HEK293 (cell line): ENCODE measurements at regions not wholly inside any gene's neighbourhood (a gene's known extent, or its start where the extent isn't known, plus 50 kb on each side); places are given as distances from the start of the nearest gene placed in this dataset.

Experiments
- CTCF ChIA-PET: fragments of 350-600 bp; formaldehyde crosslinking; extraction: SDS; loops from one replicate; lab custom pipeline; 2021; ENCODE audit warnings: antibody characterized with exemption; lab: Yijun Ruan, JAX
- POLR2A ChIA-PET: fragments of 300-600 bp; formaldehyde crosslinking; extraction: SDS; loops from one replicate; lab custom pipeline; 2020; ENCODE audit warnings: antibody characterized with exemption, inconsistent platforms; lab: Yijun Ruan, JAX
- H3K27ac ChIP-seq: fragments of 200-500 bp; sonication (Bioruptor generic); 2 replicates; pipeline ENCODE4 v1.5.1; 2014; ENCODE audit warnings: low read depth, low read length, control low read depth, inconsistent platforms; ENCODE audit errors: extremely low read depth
- H3K36me3 ChIP-seq, 2 experiments: fragments of 200-500 bp in 1 of 2; sonication (Bioruptor generic) in 1 of 2; 1 replicate in 1 of 2; 2 replicates in 1 of 2; pipeline ENCODE4 v1.5.1; 2014 to 2017; ENCODE audit warnings: inconsistent platforms in 2 of 2, low read length in 2 of 2; ENCODE audit not compliant: control insufficient read depth in 2 of 2, insufficient read depth in 1 of 2
- H3K4me1 ChIP-seq: fragments of 200-500 bp; sonication (Bioruptor generic); 2 replicates; pipeline ENCODE4 v1.5.1; 2014; ENCODE audit warnings: mild to moderate bottlenecking, low read length, inconsistent platforms; ENCODE audit not compliant: control insufficient read depth, insufficient read depth
- H3K4me3 ChIP-seq: 2 replicates; pipeline ENCODE4 v1.5.1; 2011; ENCODE audit warnings: low read depth, mild to moderate bottlenecking, control low read depth, low read length, moderate library complexity
- H3K9me3 ChIP-seq: fragments of 200-500 bp; sonication (Bioruptor generic); 2 replicates; pipeline ENCODE4 v1.5.1; 2014; ENCODE audit warnings: low read depth, low read length, inconsistent platforms; ENCODE audit not compliant: control insufficient read depth, insufficient read depth
- BCL11B ChIP-seq: fragments of 450-650 bp; formaldehyde crosslinking; IDR thresholded peaks from 2 replicates; pipeline ENCODE4 v1.5.1; 2016; ENCODE audit warnings: low read depth, missing biosample characterization, missing genetic modification characterization
- GLIS2 ChIP-seq: fragments of 450-650 bp; formaldehyde crosslinking; IDR thresholded peaks from 2 replicates; pipeline ENCODE4 v1.5.1; 2016; ENCODE audit warnings: missing biosample characterization, missing genetic modification characterization
- HOXA7 ChIP-seq: sonication (generic); formaldehyde crosslinking; IDR thresholded peaks from 2 replicates; pipeline ENCODE4 v1.8.1; 2022; ENCODE audit warnings: missing genetic modification reagents, borderline replicate concordance
- KLF1 ChIP-seq: fragments of 450-650 bp; formaldehyde crosslinking; IDR thresholded peaks from 2 replicates; pipeline ENCODE4 v1.5.1; 2016; ENCODE audit warnings: missing biosample characterization, missing genetic modification characterization
- KLF17 ChIP-seq: fragments of 450-650 bp; formaldehyde crosslinking; IDR thresholded peaks from 2 replicates; pipeline ENCODE4 v1.5.1; 2016; ENCODE audit warnings: missing biosample characterization, missing genetic modification characterization
- KLF8 ChIP-seq: fragments of 450-650 bp; formaldehyde crosslinking; IDR thresholded peaks from 2 replicates; pipeline ENCODE4 v1.5.1; 2016; ENCODE audit warnings: missing biosample characterization, missing genetic modification characterization
- MZF1 ChIP-seq: fragments of 450-650 bp; formaldehyde crosslinking; IDR thresholded peaks from 2 replicates; pipeline ENCODE4 v1.5.1; 2017; ENCODE audit warnings: missing biosample characterization, missing genetic modification characterization, borderline replicate concordance
- OSR2 ChIP-seq: fragments of 450-650 bp; formaldehyde crosslinking; IDR thresholded peaks from 2 replicates; pipeline ENCODE4 v1.5.1; 2016; ENCODE audit warnings: missing biosample characterization, missing genetic modification characterization
- TRIM28 ChIP-seq: IDR thresholded peaks from 2 replicates; pipeline ENCODE4 v1.6.1; 2011; ENCODE audit warnings: low read length, control low read depth, borderline replicate concordance
- ZNF146 ChIP-seq: fragments of 450-650 bp; formaldehyde crosslinking; IDR thresholded peaks from 2 replicates; pipeline ENCODE4 v1.5.1; 2016; ENCODE audit warnings: missing biosample characterization, missing genetic modification characterization
- ZNF157 ChIP-seq: fragments of 450-650 bp; formaldehyde crosslinking; IDR thresholded peaks from 2 replicates; pipeline ENCODE4 v1.5.1; 2016; ENCODE audit warnings: missing biosample characterization, missing genetic modification characterization
- ZNF211 ChIP-seq: fragments of 450-650 bp; formaldehyde crosslinking; IDR thresholded peaks from 2 replicates; pipeline ENCODE4 v1.5.1; 2016; ENCODE audit warnings: low read depth, missing biosample characterization, missing genetic modification characterization
- ZNF214 ChIP-seq: fragments of 450-650 bp; formaldehyde crosslinking; IDR thresholded peaks from 2 replicates; pipeline ENCODE4 v1.5.1; 2017; ENCODE audit warnings: missing biosample characterization, mild to moderate bottlenecking, missing genetic modification characterization, borderline replicate concordance
- ZNF221 ChIP-seq: fragments of 450-650 bp; formaldehyde crosslinking; IDR thresholded peaks from 2 replicates; pipeline ENCODE4 v1.5.1; 2017; ENCODE audit warnings: missing biosample characterization, missing genetic modification characterization, borderline replicate concordance
- ZNF274 ChIP-seq, 2 experiments: fragments of 200-500 bp in 1 of 2; fragments of 450-650 bp in 1 of 2; sonication (Bioruptor generic) in 1 of 2; formaldehyde crosslinking in 1 of 2; IDR thresholded peaks; 2 replicates each; pipeline versions ENCODE4 v1.5.1 to v1.6.1; 2014 to 2016; ENCODE audit warnings: borderline replicate concordance in 1 of 2, inconsistent platforms in 1 of 2, low read length in 1 of 2, missing biosample characterization in 1 of 2, missing genetic modification characterization in 1 of 2
- ZNF341 ChIP-seq: fragments of 450-650 bp; formaldehyde crosslinking; IDR thresholded peaks from 2 replicates; pipeline ENCODE4; 2016; ENCODE audit warnings: low read depth, missing biosample characterization, missing genetic modification characterization
- ZNF362 ChIP-seq: fragments of 450-650 bp; formaldehyde crosslinking; IDR thresholded peaks from 2 replicates; pipeline ENCODE4 v1.5.1; 2016; ENCODE audit warnings: missing biosample characterization, missing genetic modification characterization
- ZNF423 ChIP-seq: fragments of 450-650 bp; formaldehyde crosslinking; IDR thresholded peaks from 2 replicates; pipeline ENCODE4 v1.5.1; 2016; ENCODE audit warnings: missing biosample characterization, missing genetic modification characterization
- ZNF426 ChIP-seq: fragments of 450-650 bp; formaldehyde crosslinking; IDR thresholded peaks from 2 replicates; pipeline ENCODE4 v1.5.1; 2017; ENCODE audit warnings: missing biosample characterization, missing genetic modification characterization, mild to moderate bottlenecking, inconsistent platforms, moderate library complexity
- ZNF548 ChIP-seq: fragments of 450-650 bp; formaldehyde crosslinking; IDR thresholded peaks from 2 replicates; pipeline ENCODE4 v1.5.1; 2016; ENCODE audit warnings: missing biosample characterization, missing genetic modification characterization
- ZNF555 ChIP-seq: fragments of 450-650 bp; formaldehyde crosslinking; conservative IDR thresholded peaks from 2 replicates; pipeline ENCODE4 v1.5.1; 2017; ENCODE audit warnings: missing biosample characterization, mild to moderate bottlenecking, missing genetic modification characterization, inconsistent platforms
- ZNF658 ChIP-seq: fragments of 450-650 bp; formaldehyde crosslinking; IDR thresholded peaks from 2 replicates; pipeline ENCODE4; 2016; ENCODE audit warnings: missing biosample characterization, missing genetic modification characterization
- ZNF660 ChIP-seq: fragments of 450-650 bp; IDR thresholded peaks from 2 replicates; pipeline ENCODE4 v1.5.1; 2018; ENCODE audit warnings: missing biosample characterization, mild to moderate bottlenecking, missing genetic modification characterization
- ZNF664 ChIP-seq: fragments of 450-650 bp; formaldehyde crosslinking; IDR thresholded peaks from 2 replicates; pipeline ENCODE4 v1.5.1; 2016; ENCODE audit warnings: missing biosample characterization, missing genetic modification characterization
- ZNF677 ChIP-seq: fragments of 450-650 bp; IDR thresholded peaks from 2 replicates; pipeline ENCODE4 v1.5.0; 2018; ENCODE audit warnings: missing biosample characterization, mild to moderate bottlenecking, missing genetic modification characterization, moderate library complexity
- ZNF747 ChIP-seq: fragments of 450-650 bp; formaldehyde crosslinking; IDR thresholded peaks from 2 replicates; pipeline ENCODE4 v1.5.1; 2016; ENCODE audit warnings: missing biosample characterization, missing genetic modification characterization
- ZNF785 ChIP-seq: fragments of 450-650 bp; formaldehyde crosslinking; IDR thresholded peaks from 2 replicates; pipeline ENCODE4 v1.5.1; 2016; ENCODE audit warnings: missing biosample characterization, missing genetic modification characterization
- ZNF837 ChIP-seq: fragments of 450-650 bp; formaldehyde crosslinking; IDR thresholded peaks from 2 replicates; pipeline ENCODE4 v1.5.1; 2016; ENCODE audit warnings: missing biosample characterization, missing genetic modification characterization
- TF ChIP-seq, protein P1 (sequence below): fragments of 450-650 bp; formaldehyde crosslinking; IDR thresholded peaks from 2 replicates; pipeline ENCODE4 v1.5.1; 2016; ENCODE audit warnings: missing biosample characterization, missing genetic modification characterization
- TF ChIP-seq, protein P2 (sequence below): fragments of 450-650 bp; IDR thresholded peaks from 2 replicates; pipeline ENCODE4 v1.5.1; 2018; ENCODE audit warnings: missing biosample characterization, missing genetic modification characterization

GRCh38 chr12:125583071-125583470 lies 517.8 kb downstream of the AACS start:
- no peaks in the 10 kb centered on the region for H3K4me1 ChIP-seq
- TF ChIP-seq ZNF664 (no peak), ZNF157 (tag by site-specific recombination) (no peak), MZF1 (tag by site-specific recombination) (no peak), ZNF423 (tag by site-specific recombination) (no peak), KLF8 (tag by site-specific recombination) (no peak), BCL11B (tag by site-specific recombination) (no peak), ZNF211 (no peak), ZNF426 (no peak), ZNF660 (tag by site-specific recombination) (no peak), ZNF658 (tag by site-specific recombination) (no peak), OSR2 (tag by site-specific recombination) (no peak), ZNF214 (tag by site-specific recombination) (no peak), ZNF677 (no peak), ZNF555 (tag by site-specific recombination) (no peak), ZNF274 (IDR thresholded peaks at IDR 0.05; ENCODE audit: low read length) (no peak), ZNF274 (tag by site-specific recombination; IDR thresholded peaks at IDR 0.05; ENCODE audit: borderline replicate concordance) (no peak)
- TF ChIP-seq, protein P1, sequence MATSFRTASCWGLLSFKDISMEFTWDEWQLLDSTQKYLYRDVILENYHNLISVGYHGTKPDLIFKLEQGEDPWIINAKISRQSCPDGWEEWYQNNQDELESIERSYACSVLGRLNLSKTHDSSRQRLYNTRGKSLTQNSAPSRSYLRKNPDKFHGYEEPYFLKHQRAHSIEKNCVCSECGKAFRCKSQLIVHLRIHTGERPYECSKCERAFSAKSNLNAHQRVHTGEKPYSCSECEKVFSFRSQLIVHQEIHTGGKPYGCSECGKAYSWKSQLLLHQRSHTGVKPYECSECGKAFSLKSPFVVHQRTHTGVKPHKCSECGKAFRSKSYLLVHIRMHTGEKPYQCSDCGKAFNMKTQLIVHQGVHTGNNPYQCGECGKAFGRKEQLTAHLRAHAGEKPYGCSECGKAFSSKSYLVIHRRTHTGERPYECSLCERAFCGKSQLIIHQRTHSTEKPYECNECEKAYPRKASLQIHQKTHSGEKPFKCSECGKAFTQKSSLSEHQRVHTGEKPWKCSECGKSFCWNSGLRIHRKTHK (tag by site-specific recombination): no peak
- TF ChIP-seq, protein P2, sequence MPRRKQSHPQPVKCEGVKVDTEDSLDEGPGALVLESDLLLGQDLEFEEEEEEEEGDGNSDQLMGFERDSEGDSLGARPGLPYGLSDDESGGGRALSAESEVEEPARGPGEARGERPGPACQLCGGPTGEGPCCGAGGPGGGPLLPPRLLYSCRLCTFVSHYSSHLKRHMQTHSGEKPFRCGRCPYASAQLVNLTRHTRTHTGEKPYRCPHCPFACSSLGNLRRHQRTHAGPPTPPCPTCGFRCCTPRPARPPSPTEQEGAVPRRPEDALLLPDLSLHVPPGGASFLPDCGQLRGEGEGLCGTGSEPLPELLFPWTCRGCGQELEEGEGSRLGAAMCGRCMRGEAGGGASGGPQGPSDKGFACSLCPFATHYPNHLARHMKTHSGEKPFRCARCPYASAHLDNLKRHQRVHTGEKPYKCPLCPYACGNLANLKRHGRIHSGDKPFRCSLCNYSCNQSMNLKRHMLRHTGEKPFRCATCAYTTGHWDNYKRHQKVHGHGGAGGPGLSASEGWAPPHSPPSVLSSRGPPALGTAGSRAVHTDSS (tag by site-specific recombination): no peak
- CTCF ChIA-PET: no interaction called here
- H3K9me3 ChIP-seq: no peaks in the 10 kb centered on the region
- POLR2A ChIA-PET: no interaction called here
- H3K27ac ChIP-seq: no peak overlapping the region
- H3K36me3 ChIP-seq: no peaks in the 10 kb centered on the region
- H3K4me3 ChIP-seq: no peak overlapping the region

DNA sequence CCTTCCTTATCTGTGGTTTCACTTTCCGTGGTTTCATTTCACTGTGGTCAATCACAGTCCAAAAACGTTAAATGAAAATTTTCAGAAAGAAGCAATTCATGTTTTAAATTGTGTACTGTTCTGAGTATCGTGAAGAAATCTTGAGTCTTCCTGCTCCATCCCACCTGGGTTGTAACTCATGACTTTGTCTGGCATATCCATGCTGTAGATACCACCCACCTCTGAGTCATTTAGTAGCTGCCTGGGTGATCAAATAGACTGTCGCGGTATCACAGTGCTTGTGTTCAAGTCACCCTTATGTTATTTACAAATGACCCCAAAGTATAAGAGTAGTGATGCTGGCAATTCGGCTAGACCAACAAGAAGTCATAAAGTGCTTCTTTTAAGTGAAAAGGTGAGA lies 521.2 kb downstream of the AACS start:
- no peak for TF ChIP-seq ZNF221 (tag by site-specific recombination)
- no peak for TF ChIP-seq KLF17
- no peak for TF ChIP-seq ZNF555 (tag by site-specific recombination)
- TF ChIP-seq KLF1: no peak
- no peak for TF ChIP-seq ZNF837 (tag by site-specific recombination)
- TF ChIP-seq HOXA7 (CRISPR knock-in tag): no peak
- TF ChIP-seq ZNF548 (tag by site-specific recombination): no peak
- TF ChIP-seq TRIM28: no peak
- TF ChIP-seq ZNF362 (tag by site-specific recombination): no peak
- TF ChIP-seq ZNF146 (tag by site-specific recombination): no peak
- no peak for TF ChIP-seq GLIS2 (tag by site-specific recombination)
- TF ChIP-seq ZNF747 (tag by site-specific recombination): no peak
- no peak for TF ChIP-seq ZNF423 (tag by site-specific recombination)
- TF ChIP-seq ZNF785 (tag by site-specific recombination): no peak
- TF ChIP-seq ZNF341 (tag by site-specific recombination): no peak
- H3K36me3 ChIP-seq: no peaks in the 10 kb centered on the region
- H3K27ac ChIP-seq: no peak overlapping the region
- H3K9me3 ChIP-seq: no peaks in the 10 kb centered on the region
- no peak overlapping the region for H3K4me3 ChIP-seq
- ChIA-PET POLR2A (no interaction called here), CTCF (no interaction called here)
- no peaks in the 10 kb centered on the region for H3K4me1 ChIP-seq
